Head of caudate nucleus (tissue), 42 donors: ENCODE measurements at regions not wholly inside any gene's neighbourhood (a gene's known extent, or its start where the extent isn't known, plus 50 kb on each side); places are given as distances from the start of the nearest gene placed in this dataset.
A peak's percentile ranks its signal among the peaks of the same experiment; 100 is the strongest.

Experiments used
- DNase-seq, 42 donors: peaks; one replicate each; pipeline versions ENCODE4 v3.0.0 to v3.0.0-alpha.2; 2020 to 2021; ENCODE audit warnings: mixed read lengths in 7 of 42
- intact Hi-C: fragments of 100-400 bp; cut with DNase I; formaldehyde crosslinking; loops from one replicate; pipeline ENCODE4 v1.15.0; 2022

- intact Hi-C loops = no loop called here
- DNase-seq = no peak
These were observed 89.3 kb downstream of the DIPK2A start for GRCh38 chr3:144060881-144061280.

- intact Hi-C loops = no loop called here
These were observed 91.7 kb downstream of the DIPK2A start for GRCh38 chr3:144063306-144063705.

DNA sequence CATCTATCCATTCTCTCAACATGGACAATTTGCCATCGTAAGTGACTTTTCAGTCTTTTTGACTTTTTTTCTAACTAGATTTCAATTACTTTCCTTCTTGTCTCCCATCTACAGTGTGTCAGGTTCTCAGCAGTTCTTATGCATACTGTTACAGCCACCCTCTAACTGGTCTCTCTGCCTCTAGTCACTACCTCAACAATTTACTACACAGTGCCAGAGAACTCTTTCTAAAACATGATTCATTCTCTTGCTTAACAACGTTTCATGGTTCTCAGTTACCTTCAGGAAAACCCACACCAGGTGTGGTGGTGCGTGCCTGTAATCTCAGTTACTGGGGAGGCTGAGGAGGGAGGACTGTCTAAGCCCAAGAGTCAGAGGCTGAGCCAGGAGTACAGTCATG lies 95.4 kb downstream of the DIPK2A start:
- DNase-seq = no peak
- intact Hi-C loops = no loop called here

More at GRCh38 chr3:144063306-144063705, 91.7 kb downstream of the DIPK2A start:
- no peak for DNase-seq

GRCh38 chr3:144073698-144074097 lies 102.1 kb downstream of the DIPK2A start:
- intact Hi-C loops = no loop called here

GRCh38 chr3:144079634-144080033 lies 108.0 kb downstream of the DIPK2A start:
- DNase-seq = no peak
- intact Hi-C loops = no loop called here

More at GRCh38 chr3:144073698-144074097, 102.1 kb downstream of the DIPK2A start:
- no peak for DNase-seq

GRCh38 chr3:144084929-144085328 lies 113.3 kb downstream of the DIPK2A start:
- intact Hi-C loops = no loop called here
- no peak for DNase-seq

DNA sequence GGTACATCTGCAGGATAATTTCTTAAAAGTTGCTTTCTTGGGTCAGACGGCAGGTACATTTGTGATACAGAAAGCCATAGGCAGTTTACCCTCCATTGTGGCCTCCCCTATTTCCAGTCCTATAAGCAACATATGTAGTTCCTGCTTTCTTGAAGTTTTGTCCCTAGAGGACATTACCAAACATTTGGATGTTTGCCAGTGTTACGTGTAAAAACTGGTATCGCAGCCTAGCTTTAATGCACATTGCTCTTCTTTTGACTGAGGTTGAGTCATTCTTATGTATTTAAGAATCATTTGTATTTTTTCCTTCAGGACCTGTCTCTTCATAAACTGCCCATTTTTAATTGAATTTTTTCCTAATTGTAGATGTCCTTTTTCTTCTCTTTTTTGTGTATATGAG lies 114.3 kb downstream of the DIPK2A start:
- intact Hi-C loops = no loop called here
- no peak for DNase-seq

DNA sequence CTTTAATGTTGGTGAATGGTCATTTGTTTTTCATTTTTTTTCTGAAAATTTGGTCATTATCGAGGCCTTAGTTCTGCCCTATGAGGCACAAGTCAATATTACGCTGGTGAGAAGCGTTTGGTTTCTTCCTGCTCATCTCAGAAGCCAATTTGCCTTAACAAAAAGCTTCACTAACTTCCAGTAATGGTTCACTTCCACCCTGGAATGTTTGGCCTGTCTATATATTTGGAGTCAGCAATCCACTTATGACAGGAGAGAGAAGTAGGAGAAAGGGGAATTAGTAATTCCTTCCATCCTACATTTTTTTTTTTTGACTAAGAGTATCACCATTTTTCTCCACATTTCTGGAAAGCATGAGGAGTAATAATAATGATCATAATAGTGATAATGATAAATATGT lies 124.4 kb downstream of the DIPK2A start:
- no peak for DNase-seq
- intact Hi-C loops = no loop called here

DNA sequence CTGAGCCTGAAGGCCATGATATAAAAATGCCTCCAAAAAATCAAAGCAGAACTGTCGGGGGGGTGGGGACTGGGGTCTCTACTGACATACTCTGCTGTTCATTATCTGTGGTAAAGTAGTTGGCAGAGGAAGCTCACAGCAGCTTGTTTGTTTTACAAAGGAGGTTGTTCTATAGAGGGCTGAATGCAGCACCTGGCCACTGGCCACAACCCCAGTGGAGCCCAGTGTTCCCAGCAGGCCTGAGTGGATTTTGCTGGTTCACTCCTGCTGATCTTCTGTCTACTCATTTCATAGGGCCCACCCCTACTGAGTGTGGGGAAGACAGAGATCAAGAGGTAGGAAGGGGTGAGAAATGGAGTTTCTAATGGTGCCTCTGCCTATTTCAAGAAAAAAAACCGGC lies 125.5 kb downstream of the DIPK2A start:
- intact Hi-C loops = no loop called here
- DNase-seq = no peak

DNA sequence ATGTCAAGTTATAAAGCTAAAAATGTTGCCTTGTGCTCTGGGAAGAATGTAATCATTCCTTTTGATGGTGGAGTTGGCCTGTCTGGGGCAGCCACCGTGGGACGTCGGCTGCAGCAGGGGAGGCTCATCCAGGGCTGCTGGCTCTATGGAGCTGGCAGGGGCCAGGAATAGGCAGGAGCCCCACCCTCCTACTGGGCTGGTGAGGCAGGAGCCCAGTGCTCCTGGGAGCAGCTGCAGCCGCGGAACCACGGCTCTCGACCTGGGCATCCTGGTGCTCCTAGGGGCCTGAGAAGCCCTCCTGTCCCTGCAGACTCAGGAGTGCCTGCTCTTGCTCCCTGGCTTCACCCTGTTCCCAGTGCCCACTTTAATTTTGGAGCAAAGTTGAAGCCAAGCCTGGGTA lies 127.1 kb downstream of the DIPK2A start:
- intact Hi-C loops = no loop called here
- DNase-seq = no peak

DNA sequence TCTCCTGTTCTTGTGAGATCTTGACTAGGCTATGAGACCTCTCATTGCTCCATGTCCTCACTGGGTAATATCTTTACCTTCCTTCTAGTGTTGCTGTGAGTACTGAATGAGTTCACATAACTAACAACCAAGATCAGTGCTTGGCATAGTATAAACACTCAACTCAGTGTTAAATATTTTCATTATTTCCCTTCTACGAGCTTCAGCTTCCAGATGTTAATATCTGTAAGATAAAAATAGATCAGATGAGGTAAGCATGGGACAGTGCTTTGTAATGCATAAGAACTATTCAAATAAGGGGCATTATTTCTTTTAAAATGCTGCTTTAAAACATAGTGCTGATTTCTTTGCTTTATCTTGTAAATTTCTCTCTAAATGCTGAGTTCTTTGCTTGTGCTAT lies 130.8 kb downstream of the DIPK2A start:
- intact Hi-C loops = no loop called here
- no peak for DNase-seq

GRCh38 chr3:144104186-144104585 lies 132.6 kb downstream of the DIPK2A start:
- peak in 10 of 42 donors; percentile 16 to 48 (median 26) for DNase-seq
- intact Hi-C loops = no loop called here

DNA sequence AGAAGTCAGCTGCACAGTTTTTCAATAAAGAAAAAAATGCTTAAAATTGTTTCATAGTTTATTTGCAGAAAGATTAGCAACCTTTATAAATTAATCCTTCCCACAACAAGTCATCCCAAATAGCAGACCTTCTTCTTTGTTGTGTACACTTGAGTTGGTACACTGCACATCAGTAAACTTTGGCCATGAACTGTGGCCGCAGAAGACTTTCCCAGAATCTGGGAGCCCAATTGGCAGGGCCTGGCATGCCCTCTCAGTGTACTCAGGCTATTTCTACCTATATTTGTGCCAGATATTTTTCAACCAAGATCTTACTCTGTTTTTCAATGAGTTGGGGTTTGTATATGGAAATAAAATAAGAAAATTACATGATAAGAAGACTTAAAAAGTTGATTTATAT lies 133.1 kb downstream of the DIPK2A start:
- no peak for DNase-seq
- intact Hi-C loops = no loop called here

GRCh38 chr3:144105542-144105941 lies 133.9 kb downstream of the DIPK2A start:
- intact Hi-C loops = no loop called here
- no peak for DNase-seq

DNA sequence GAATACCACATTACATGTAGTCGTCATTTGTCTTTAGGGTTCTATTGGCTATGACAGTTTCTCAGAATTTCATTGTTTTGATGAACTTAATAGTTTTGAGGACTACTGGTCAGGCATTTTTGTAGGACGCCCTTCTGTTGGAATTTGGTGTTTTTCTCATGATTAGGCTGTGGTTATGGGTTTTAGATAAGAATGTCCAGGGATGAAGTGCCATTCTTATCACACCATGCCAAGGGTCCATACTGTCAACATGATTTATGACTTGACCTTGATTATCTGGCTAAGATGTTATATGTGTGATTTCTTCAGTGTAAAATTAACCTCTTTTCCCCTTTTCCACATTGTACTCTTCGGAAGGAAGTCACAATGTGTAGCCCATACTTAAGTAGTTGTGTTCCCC lies 135.3 kb downstream of the DIPK2A start:
- intact Hi-C loops = no loop called here
- DNase-seq = no peak

- DNase-seq = no peak
- intact Hi-C loops = no loop called here
These were observed 136.3 kb downstream of the DIPK2A start for GRCh38 chr3:144107923-144108322.

GRCh38 chr3:144109944-144110343 lies 138.3 kb downstream of the DIPK2A start:
- DNase-seq = no peak
- intact Hi-C loops = no loop called here

DNA sequence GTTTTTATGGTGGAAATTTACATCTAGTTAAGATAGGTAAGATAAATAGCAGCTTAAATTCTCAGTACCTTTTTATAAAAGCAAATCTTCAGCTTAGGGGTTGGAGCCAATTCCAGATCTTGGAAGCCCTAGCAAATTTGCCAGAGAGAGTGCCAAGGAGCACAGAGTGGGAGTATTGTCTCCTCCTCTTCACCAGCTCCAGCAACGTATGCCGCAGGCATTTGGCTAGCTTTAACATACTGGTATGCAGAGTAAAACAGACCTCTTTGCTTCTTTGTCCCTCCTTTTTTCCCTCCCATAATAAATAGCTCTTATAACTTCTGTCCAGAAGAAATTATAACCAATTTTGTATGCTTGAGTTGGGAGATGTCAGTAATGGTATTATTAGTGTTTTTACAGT lies 140.4 kb downstream of the DIPK2A start:
- peak in 1 of 42 donors; percentile 16 for DNase-seq
- intact Hi-C loops = no loop called here

DNA sequence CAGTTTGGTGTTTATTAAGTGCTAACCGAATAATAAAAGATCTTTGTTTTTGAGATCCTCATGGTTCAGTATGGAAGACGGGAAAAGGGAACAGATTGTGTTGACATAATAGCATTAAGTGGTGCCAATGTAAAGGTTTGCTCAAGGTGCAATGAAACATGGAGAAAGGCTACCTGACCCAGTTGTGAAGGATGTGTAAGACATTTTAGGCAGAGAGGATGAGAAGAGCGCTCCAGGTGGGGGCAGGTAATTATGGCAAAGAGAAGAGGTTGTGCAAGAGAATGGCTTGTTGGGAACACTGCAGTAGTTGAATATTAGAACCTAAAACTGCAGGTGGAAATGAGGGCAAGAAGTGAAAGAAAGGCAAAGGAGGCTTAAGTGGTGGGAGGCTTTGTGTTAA lies 140.8 kb downstream of the DIPK2A start:
- no peak for DNase-seq
- intact Hi-C loops = no loop called here

GRCh38 chr3:144114767-144115166 lies 143.1 kb downstream of the DIPK2A start:
- intact Hi-C loops = no loop called here
- no peak for DNase-seq

GRCh38 chr3:144119633-144120032 lies 148.0 kb downstream of the DIPK2A start:
- intact Hi-C loops = no loop called here
- DNase-seq = peak in 3 of 42 donors; percentile 18 to 41 (median 24)

GRCh38 chr3:144121661-144122060 lies 150.0 kb downstream of the DIPK2A start:
- DNase-seq = no peak
- intact Hi-C loops = no loop called here
